Omental fat pad (tissue), 3 donors: ENCODE measurements at regions not wholly inside any gene's neighbourhood (a gene's known extent, or its start where the extent isn't known, plus 50 kb on each side); places are given as distances from the start of the nearest gene placed in this dataset.

ENCODE experiments used
- ATAC-seq: fragments of 150-250 bp; one replicate; pipeline ENCODE4 v1.9.1; 2016; ENCODE audit warnings: mild to moderate bottlenecking, moderate library complexity; ENCODE audit not compliant: low FRiP score
- DNase-seq: peaks from one replicate; pipeline ENCODE4 v3.0.0-alpha.2; 2019; ENCODE audit warnings: low spot score
- TF ChIP-seq, protein P1 (sequence below), 3 donors: fragments of 450-650 bp; IDR thresholded peaks; one replicate each; pipeline ENCODE4 v1.5.1; 2016 to 2017; ENCODE audit warnings: antibody characterized with exemption in 3 of 3, mild to moderate bottlenecking in 3 of 3, moderate library complexity in 2 of 3

DNA sequence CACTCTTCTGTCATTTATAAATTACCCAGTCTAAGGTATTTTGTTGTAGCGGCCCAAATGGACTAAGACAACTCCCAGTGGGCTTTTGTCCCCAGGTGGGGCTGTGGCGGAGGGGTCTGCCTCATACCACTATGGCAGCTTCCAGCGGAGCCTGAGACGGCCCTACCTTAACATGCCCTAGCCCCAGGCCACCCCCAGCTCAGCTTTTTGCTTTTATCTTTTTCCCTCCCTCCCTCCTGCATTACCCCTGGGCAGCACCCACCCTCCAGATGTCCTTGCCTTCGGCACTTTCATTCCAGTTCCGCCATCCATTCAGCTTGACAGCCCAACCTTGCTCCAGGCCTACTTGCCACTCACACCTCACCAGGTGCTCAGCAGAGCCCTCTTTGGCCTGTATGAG is 307.3 kb downstream of the PTPRU start:
- TF ChIP-seq, protein P1, sequence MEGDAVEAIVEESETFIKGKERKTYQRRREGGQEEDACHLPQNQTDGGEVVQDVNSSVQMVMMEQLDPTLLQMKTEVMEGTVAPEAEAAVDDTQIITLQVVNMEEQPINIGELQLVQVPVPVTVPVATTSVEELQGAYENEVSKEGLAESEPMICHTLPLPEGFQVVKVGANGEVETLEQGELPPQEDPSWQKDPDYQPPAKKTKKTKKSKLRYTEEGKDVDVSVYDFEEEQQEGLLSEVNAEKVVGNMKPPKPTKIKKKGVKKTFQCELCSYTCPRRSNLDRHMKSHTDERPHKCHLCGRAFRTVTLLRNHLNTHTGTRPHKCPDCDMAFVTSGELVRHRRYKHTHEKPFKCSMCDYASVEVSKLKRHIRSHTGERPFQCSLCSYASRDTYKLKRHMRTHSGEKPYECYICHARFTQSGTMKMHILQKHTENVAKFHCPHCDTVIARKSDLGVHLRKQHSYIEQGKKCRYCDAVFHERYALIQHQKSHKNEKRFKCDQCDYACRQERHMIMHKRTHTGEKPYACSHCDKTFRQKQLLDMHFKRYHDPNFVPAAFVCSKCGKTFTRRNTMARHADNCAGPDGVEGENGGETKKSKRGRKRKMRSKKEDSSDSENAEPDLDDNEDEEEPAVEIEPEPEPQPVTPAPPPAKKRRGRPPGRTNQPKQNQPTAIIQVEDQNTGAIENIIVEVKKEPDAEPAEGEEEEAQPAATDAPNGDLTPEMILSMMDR (IDR thresholded peaks at IDR 0.05), result no peak
- ATAC-seq, result no peak

DNA sequence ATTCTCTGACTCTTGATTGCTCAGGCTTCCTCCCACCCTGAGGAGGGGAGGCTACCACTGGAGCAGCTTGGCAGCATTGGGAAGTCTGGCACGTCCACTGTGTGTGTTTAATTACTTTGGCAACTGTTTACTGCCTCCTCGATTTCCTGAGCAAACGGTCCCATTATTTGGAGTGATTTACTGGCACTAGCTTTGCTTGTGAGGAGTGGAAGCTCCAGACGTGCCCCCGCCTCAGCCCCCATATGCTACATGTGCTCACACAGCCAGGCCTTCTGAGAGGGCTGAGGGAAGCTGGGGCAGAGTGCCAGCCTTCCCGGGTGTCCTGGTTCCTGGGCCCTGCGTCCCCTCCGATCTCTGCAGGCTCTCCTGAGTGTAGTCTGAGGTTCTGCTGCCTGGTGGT is 306.2 kb downstream of the PTPRU start:
- ATAC-seq (no peak), DNase-seq (no peak)
- TF ChIP-seq, protein P1 (IDR thresholded peaks at IDR 0.05), result no peak

More for the DNA sequence above, 307.3 kb downstream of the PTPRU start:
- DNase-seq, result no peak

DNA sequence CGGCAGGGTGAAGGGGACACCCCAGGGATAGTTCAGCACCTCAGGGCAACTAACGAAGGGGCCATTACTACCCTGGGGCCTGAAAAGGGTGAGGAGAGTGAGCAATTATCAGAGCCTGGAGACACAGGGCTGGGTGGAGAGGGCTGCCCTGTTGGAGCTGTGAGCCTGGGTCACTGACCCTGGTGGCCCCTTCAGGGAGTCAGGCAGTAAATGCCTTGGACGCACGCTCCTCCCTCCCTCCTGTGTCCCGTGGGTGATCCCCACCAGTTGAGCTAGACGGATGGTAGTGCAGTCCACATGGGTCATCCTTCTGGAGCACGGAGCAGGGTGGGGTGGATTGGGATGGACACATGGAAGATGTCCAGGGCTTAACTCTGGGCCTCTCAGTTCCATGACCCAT is 305.3 kb downstream of the PTPRU start:
- ATAC-seq, result no peak
- no peak for DNase-seq
- TF ChIP-seq, protein P1 (IDR thresholded peaks at IDR 0.05), result no peak

DNA sequence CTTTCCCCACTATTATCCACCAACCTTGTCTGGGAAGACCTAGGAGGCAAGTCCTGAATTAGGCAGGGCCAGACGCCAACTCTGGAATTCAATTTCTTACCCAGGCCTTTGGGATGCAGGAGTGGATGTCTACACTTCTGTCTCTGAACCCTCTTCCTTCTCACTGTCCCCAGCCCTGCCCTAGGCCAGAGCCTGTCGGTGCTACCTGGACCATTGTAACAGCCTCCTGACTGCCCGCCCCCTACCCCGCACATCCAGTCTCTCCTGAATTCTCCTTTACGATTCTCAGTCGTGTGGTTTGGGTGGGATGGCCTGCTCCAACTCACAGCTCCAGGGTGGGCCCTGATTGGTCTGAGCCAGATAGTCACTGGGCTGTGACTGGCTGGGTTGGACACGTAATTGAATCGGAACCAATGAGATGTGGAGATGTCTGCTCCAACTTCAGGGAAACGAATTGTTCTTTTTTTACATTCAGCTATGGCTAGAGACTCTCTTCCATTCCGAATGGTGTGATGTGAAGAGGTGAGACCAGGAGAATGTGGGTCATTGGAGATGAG is 304.6 kb downstream of the PTPRU start:
- DNase-seq (no peak), ATAC-seq (no peak)
- TF ChIP-seq, protein P1 (IDR thresholded peaks at IDR 0.05), result no peak

DNA sequence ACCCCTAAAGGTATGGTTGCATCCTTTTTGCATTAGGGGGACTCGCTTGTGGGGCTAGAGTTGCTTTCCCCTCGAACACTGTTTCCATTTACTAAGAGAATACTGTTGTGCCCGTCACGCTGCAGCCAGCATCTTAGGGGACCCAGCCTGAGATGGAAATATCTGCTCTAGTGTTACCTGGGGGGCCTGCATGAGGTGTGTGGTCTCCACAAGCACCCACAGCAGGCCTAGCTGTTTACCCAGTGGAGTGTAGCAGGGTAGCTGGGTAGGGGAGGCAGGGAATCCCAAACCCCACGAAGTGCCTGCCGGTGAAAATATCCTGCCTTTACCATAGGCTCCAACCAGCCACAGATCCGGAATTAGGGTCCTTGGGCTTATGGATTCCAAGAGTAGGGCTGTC is 303.6 kb downstream of the PTPRU start:
- no peak for DNase-seq

DNA sequence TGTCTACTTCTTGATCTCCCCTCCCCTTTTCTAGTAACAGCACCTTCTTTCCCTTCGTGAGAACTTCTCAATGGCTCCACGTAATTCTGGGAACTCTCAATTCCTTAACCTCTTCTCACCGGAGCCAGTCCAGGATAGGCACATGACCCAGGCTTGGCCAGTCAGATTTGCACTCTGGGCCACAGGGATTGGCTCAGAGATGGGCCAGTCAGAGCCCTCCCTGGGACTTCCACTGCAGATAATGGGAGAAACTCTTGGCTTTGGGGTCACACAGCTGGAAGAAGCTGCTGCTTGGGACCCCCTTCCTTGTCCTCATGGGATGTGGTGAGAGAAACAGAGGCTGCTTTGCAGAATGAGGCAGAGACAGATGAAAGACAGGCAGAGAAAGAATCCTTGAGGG is 302.3 kb downstream of the PTPRU start:
- no peak for ATAC-seq
- TF ChIP-seq, protein P1 (IDR thresholded peaks at IDR 0.05), result no peak
- DNase-seq, result no peak

More for the DNA sequence above, 303.6 kb downstream of the PTPRU start:
- no peak for ATAC-seq
- TF ChIP-seq, protein P1 (IDR thresholded peaks at IDR 0.05), result no peak

DNA sequence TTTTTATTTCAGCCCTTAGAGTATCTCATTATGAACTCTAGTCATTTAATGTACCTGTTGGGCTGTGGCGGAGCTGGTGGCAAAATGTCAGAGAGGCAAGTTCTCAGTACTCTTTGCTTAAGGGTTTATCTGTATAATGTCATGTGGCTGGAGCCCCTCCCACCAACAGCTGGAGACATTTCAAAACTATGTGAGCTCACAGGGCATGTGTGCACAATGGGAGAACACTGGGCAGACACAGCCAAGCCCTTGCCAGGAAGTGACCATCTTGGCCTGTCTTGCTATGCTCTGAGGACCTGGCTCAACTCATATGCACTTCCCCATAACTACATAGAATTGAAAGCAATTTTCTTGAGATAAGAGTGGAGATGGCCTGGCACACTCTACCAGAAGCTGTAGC is 296.4 kb downstream of the PTPRU start:
- ATAC-seq, result no peak
- no peak for DNase-seq
- TF ChIP-seq, protein P1 (IDR thresholded peaks at IDR 0.05), result no peak
